HEK293 (cell line): ENCODE measurements at regions not wholly inside any gene's neighbourhood (a gene's known extent, or its start where the extent isn't known, plus 50 kb on each side); places are given as distances from the start of the nearest gene placed in this dataset.

ENCODE experiments used
- CTCF ChIA-PET: fragments of 350-600 bp; formaldehyde crosslinking; extraction: SDS; loops from one replicate; lab custom pipeline; 2021; ENCODE audit warnings: antibody characterized with exemption; lab: Yijun Ruan, JAX
- POLR2A ChIA-PET: fragments of 300-600 bp; formaldehyde crosslinking; extraction: SDS; loops from one replicate; lab custom pipeline; 2020; ENCODE audit warnings: antibody characterized with exemption, inconsistent platforms; lab: Yijun Ruan, JAX
- H3K27ac ChIP-seq: fragments of 200-500 bp; sonication (Bioruptor generic); 2 replicates; pipeline ENCODE4 v1.5.1; 2014; ENCODE audit warnings: low read depth, low read length, control low read depth, inconsistent platforms; ENCODE audit errors: extremely low read depth
- H3K36me3 ChIP-seq, 2 experiments: fragments of 200-500 bp in 1 of 2; sonication (Bioruptor generic) in 1 of 2; 1 replicate in 1 of 2; 2 replicates in 1 of 2; pipeline ENCODE4 v1.5.1; 2014 to 2017; ENCODE audit warnings: inconsistent platforms in 2 of 2, low read length in 2 of 2; ENCODE audit not compliant: control insufficient read depth in 2 of 2, insufficient read depth in 1 of 2
- H3K4me1 ChIP-seq: fragments of 200-500 bp; sonication (Bioruptor generic); 2 replicates; pipeline ENCODE4 v1.5.1; 2014; ENCODE audit warnings: mild to moderate bottlenecking, low read length, inconsistent platforms; ENCODE audit not compliant: control insufficient read depth, insufficient read depth
- H3K4me3 ChIP-seq: 2 replicates; pipeline ENCODE4 v1.5.1; 2011; ENCODE audit warnings: low read depth, mild to moderate bottlenecking, control low read depth, low read length, moderate library complexity
- H3K9me3 ChIP-seq: fragments of 200-500 bp; sonication (Bioruptor generic); 2 replicates; pipeline ENCODE4 v1.5.1; 2014; ENCODE audit warnings: low read depth, low read length, inconsistent platforms; ENCODE audit not compliant: control insufficient read depth, insufficient read depth
- HOXD13 ChIP-seq: sonication (generic); formaldehyde crosslinking; IDR thresholded peaks from 2 replicates; pipeline ENCODE4 v1.8.0; 2022; ENCODE audit warnings: missing genetic modification reagents, borderline replicate concordance
- KLF16 ChIP-seq: fragments of 450-650 bp; formaldehyde crosslinking; IDR thresholded peaks from 2 replicates; pipeline ENCODE4 v1.5.1; 2017; ENCODE audit warnings: missing biosample characterization, missing genetic modification characterization
- REPIN1 ChIP-seq: fragments of 450-650 bp; formaldehyde crosslinking; IDR thresholded peaks from 2 replicates; pipeline ENCODE4 v1.5.1; 2017; ENCODE audit warnings: missing biosample characterization, missing genetic modification characterization, low read depth
- SALL2 ChIP-seq: fragments of 450-650 bp; formaldehyde crosslinking; IDR thresholded peaks from 2 replicates; pipeline ENCODE4 v1.5.0; 2017; ENCODE audit warnings: missing biosample characterization, mild to moderate bottlenecking, missing genetic modification characterization, borderline replicate concordance
- SCRT1 ChIP-seq: fragments of 450-650 bp; formaldehyde crosslinking; IDR thresholded peaks from 2 replicates; pipeline ENCODE4 v1.5.1; 2016; ENCODE audit warnings: missing biosample characterization, missing genetic modification characterization, borderline replicate concordance
- SCRT2 ChIP-seq: fragments of 450-650 bp; formaldehyde crosslinking; IDR thresholded peaks from 2 replicates; pipeline ENCODE4 v1.5.1; 2016; ENCODE audit warnings: missing biosample characterization, missing genetic modification characterization
- ZBTB21 ChIP-seq: fragments of 450-650 bp; formaldehyde crosslinking; IDR thresholded peaks from 2 replicates; pipeline ENCODE4 v1.5.1; 2017; ENCODE audit warnings: missing biosample characterization, missing genetic modification characterization
- ZNF112 ChIP-seq: fragments of 450-650 bp; formaldehyde crosslinking; IDR thresholded peaks from 2 replicates; pipeline ENCODE4 v1.5.0; 2017; ENCODE audit warnings: missing biosample characterization, missing genetic modification characterization
- ZNF16 ChIP-seq: fragments of 450-650 bp; formaldehyde crosslinking; IDR thresholded peaks from 2 replicates; pipeline ENCODE4 v1.5.1; 2016; ENCODE audit warnings: low read depth, missing biosample characterization, missing genetic modification characterization
- ZNF239 ChIP-seq: fragments of 450-650 bp; formaldehyde crosslinking; IDR thresholded peaks from 2 replicates; pipeline ENCODE4 v1.5.1; 2016; ENCODE audit warnings: missing biosample characterization, missing genetic modification characterization
- ZNF324 ChIP-seq: fragments of 450-650 bp; formaldehyde crosslinking; IDR thresholded peaks from 2 replicates; pipeline ENCODE4 v1.5.1; 2016; ENCODE audit warnings: missing biosample characterization, missing genetic modification characterization
- ZNF354C ChIP-seq: fragments of 450-650 bp; formaldehyde crosslinking; IDR thresholded peaks from 2 replicates; pipeline ENCODE4 v1.5.1; 2016; ENCODE audit warnings: missing biosample characterization, missing genetic modification characterization, low read depth, borderline replicate concordance
- ZNF366 ChIP-seq: fragments of 450-650 bp; formaldehyde crosslinking; conservative IDR thresholded peaks from 2 replicates; pipeline ENCODE4 v1.5.1; 2016; ENCODE audit warnings: missing biosample characterization, missing genetic modification characterization
- ZNF398 ChIP-seq: fragments of 450-650 bp; formaldehyde crosslinking; IDR thresholded peaks from 2 replicates; pipeline ENCODE4 v1.5.1; 2017; ENCODE audit warnings: missing biosample characterization, missing genetic modification characterization
- ZNF426 ChIP-seq: fragments of 450-650 bp; formaldehyde crosslinking; IDR thresholded peaks from 2 replicates; pipeline ENCODE4 v1.5.1; 2017; ENCODE audit warnings: missing biosample characterization, missing genetic modification characterization, mild to moderate bottlenecking, inconsistent platforms, moderate library complexity
- ZNF548 ChIP-seq: fragments of 450-650 bp; formaldehyde crosslinking; IDR thresholded peaks from 2 replicates; pipeline ENCODE4 v1.5.1; 2016; ENCODE audit warnings: missing biosample characterization, missing genetic modification characterization
- ZNF558 ChIP-seq: fragments of 450-650 bp; formaldehyde crosslinking; IDR thresholded peaks from 2 replicates; pipeline ENCODE4 v1.5.1; 2016; ENCODE audit warnings: missing biosample characterization, missing genetic modification characterization
- ZNF585B ChIP-seq: fragments of 450-650 bp; formaldehyde crosslinking; IDR thresholded peaks from 2 replicates; pipeline ENCODE4 v1.5.1; 2016; ENCODE audit warnings: missing biosample characterization, missing genetic modification characterization
- ZNF600 ChIP-seq: fragments of 450-650 bp; formaldehyde crosslinking; IDR thresholded peaks from 2 replicates; pipeline ENCODE4 v1.5.1; 2016; ENCODE audit warnings: missing biosample characterization, missing genetic modification characterization
- ZNF707 ChIP-seq: fragments of 450-650 bp; formaldehyde crosslinking; IDR thresholded peaks from 2 replicates; pipeline ENCODE4 v1.5.1; 2016; ENCODE audit warnings: missing biosample characterization, missing genetic modification characterization
- ZNF76 ChIP-seq: fragments of 450-650 bp; formaldehyde crosslinking; IDR thresholded peaks from 2 replicates; pipeline ENCODE4; 2016; ENCODE audit warnings: low read depth, missing biosample characterization, missing genetic modification characterization, borderline replicate concordance
- ZNF785 ChIP-seq: fragments of 450-650 bp; formaldehyde crosslinking; IDR thresholded peaks from 2 replicates; pipeline ENCODE4 v1.5.1; 2016; ENCODE audit warnings: missing biosample characterization, missing genetic modification characterization
- ZNF792 ChIP-seq: fragments of 450-650 bp; formaldehyde crosslinking; IDR thresholded peaks from 2 replicates; pipeline ENCODE4 v1.5.1; 2016; ENCODE audit warnings: missing biosample characterization, missing genetic modification characterization
- ZNF830 ChIP-seq: fragments of 450-650 bp; IDR thresholded peaks from 2 replicates; pipeline ENCODE4 v1.5.0; 2018; ENCODE audit warnings: missing biosample characterization, missing genetic modification characterization, low read depth, mild to moderate bottlenecking, moderate library complexity
- ZSCAN18 ChIP-seq: fragments of 450-650 bp; formaldehyde crosslinking; IDR thresholded peaks from 2 replicates; pipeline ENCODE4 v1.5.1; 2016; ENCODE audit warnings: missing biosample characterization, missing genetic modification characterization
- TF ChIP-seq, protein P1 (sequence below): fragments of 450-650 bp; formaldehyde crosslinking; IDR thresholded peaks from 2 replicates; pipeline ENCODE4 v1.5.1; 2016; ENCODE audit warnings: missing biosample characterization, missing genetic modification characterization
- TF ChIP-seq, protein P2 (sequence below): fragments of 450-650 bp; formaldehyde crosslinking; IDR thresholded peaks from 2 replicates; pipeline ENCODE4 v1.5.1; 2016; ENCODE audit warnings: missing biosample characterization, missing genetic modification characterization
- TF ChIP-seq, protein P3 (sequence below): fragments of 450-650 bp; formaldehyde crosslinking; IDR thresholded peaks from 2 replicates; pipeline ENCODE4 v1.5.0; 2017; ENCODE audit warnings: missing biosample characterization, missing genetic modification characterization, borderline replicate concordance

- ChIA-PET POLR2A (no interaction called here), CTCF (interaction anchor here (2.2 to 3.0 kb wide), 2 partner anchors 9 to 45 kb away, joined by 16 read pairs; no protein-coding TSS in a partner anchor)
- TF ChIP-seq ZNF239 (tag by site-specific recombination) (no peak), ZNF785 (tag by site-specific recombination) (no peak), HOXD13 (no peak), REPIN1 (tag by site-specific recombination) (no peak), ZNF16 (tag by site-specific recombination) (no peak), SCRT2 (tag by site-specific recombination) (peak; percentile 83), ZSCAN18 (tag by site-specific recombination) (0 out of 2 replicates have a peak, but pooled peaks have one; percentile 9), ZNF558 (tag by site-specific recombination) (no peak), ZNF324 (tag by site-specific recombination) (no peak), ZNF792 (no peak), SCRT1 (peak; percentile 67), ZNF76 (tag by site-specific recombination) (no peak)
- TF ChIP-seq, protein P1, sequence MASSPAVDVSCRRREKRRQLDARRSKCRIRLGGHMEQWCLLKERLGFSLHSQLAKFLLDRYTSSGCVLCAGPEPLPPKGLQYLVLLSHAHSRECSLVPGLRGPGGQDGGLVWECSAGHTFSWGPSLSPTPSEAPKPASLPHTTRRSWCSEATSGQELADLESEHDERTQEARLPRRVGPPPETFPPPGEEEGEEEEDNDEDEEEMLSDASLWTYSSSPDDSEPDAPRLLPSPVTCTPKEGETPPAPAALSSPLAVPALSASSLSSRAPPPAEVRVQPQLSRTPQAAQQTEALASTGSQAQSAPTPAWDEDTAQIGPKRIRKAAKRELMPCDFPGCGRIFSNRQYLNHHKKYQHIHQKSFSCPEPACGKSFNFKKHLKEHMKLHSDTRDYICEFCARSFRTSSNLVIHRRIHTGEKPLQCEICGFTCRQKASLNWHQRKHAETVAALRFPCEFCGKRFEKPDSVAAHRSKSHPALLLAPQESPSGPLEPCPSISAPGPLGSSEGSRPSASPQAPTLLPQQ (tag by site-specific recombination): no peak
- Histone ChIP-seq H3K4me3 (no peak overlapping the region), H3K4me1 (no peaks in the 10 kb centered on the region), H3K27ac (no peak overlapping the region), H3K9me3 (no peaks in the 10 kb centered on the region; the same call in 1 of the 2 replicates), H3K36me3 (no peaks in the 10 kb centered on the region; a peak in 1 of 3 replicates)
These were observed 121.0 kb upstream of the LSM14A start for GRCh38 chr19:34051255-34051654.

DNA sequence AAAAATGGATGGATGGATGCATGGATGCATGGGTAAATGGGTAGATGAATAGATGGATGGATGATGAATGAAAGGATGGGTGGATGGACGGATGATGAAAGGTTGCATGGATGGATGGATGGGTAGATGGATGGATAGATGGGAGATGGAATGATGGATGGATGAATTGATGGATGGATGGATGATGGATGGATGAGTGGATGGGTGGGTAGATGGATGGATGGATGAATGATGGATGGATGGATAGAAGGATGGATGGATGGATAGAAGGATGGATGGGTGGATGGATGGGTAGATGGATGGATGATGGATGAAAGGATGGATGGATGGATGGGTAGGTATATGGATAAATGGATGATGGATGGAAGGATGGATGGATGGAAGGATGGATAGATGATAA, 115.1 kb upstream of the LSM14A start:
- Histone ChIP-seq H3K4me3 (no peak overlapping the region), H3K27ac (no peak overlapping the region), H3K36me3 (no peaks in the 10 kb centered on the region), H3K4me1 (no peaks in the 10 kb centered on the region), H3K9me3 (no peaks in the 10 kb centered on the region; the same call in 1 of the 2 replicates)
- CTCF ChIA-PET: interaction anchor here (1.0 kb wide), 1 partner anchor 15 kb away, joined by 8 read pairs; no protein-coding TSS in a partner anchor
- POLR2A ChIA-PET: no interaction called here
- TF ChIP-seq SALL2: 0 out of 2 replicates have a peak, but pooled peaks have one; percentile 26
- TF ChIP-seq, protein P2, sequence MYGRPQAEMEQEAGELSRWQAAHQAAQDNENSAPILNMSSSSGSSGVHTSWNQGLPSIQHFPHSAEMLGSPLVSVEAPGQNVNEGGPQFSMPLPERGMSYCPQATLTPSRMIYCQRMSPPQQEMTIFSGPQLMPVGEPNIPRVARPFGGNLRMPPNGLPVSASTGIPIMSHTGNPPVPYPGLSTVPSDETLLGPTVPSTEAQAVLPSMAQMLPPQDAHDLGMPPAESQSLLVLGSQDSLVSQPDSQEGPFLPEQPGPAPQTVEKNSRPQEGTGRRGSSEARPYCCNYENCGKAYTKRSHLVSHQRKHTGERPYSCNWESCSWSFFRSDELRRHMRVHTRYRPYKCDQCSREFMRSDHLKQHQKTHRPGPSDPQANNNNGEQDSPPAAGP (tag by site-specific recombination): no peak
- TF ChIP-seq, protein P3, sequence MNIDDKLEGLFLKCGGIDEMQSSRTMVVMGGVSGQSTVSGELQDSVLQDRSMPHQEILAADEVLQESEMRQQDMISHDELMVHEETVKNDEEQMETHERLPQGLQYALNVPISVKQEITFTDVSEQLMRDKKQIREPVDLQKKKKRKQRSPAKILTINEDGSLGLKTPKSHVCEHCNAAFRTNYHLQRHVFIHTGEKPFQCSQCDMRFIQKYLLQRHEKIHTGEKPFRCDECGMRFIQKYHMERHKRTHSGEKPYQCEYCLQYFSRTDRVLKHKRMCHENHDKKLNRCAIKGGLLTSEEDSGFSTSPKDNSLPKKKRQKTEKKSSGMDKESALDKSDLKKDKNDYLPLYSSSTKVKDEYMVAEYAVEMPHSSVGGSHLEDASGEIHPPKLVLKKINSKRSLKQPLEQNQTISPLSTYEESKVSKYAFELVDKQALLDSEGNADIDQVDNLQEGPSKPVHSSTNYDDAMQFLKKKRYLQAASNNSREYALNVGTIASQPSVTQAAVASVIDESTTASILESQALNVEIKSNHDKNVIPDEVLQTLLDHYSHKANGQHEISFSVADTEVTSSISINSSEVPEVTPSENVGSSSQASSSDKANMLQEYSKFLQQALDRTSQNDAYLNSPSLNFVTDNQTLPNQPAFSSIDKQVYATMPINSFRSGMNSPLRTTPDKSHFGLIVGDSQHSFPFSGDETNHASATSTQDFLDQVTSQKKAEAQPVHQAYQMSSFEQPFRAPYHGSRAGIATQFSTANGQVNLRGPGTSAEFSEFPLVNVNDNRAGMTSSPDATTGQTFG: peak; percentile 92; the same call in 1 of the 2 replicates
- TF ChIP-seq ZNF398: 0 out of 2 replicates have a peak, but pooled peaks have one; percentile 8
- TF ChIP-seq KLF16 (tag by site-specific recombination): peak; percentile 23; the same call in 1 of the 2 replicates
- peak; percentile 59; the same call in 1 of the 2 replicates for TF ChIP-seq ZNF112 (tag by site-specific recombination)
- TF ChIP-seq ZNF600 (tag by site-specific recombination): no peak
- TF ChIP-seq ZNF354C (tag by site-specific recombination): 0 out of 2 replicates have a peak, but pooled peaks have one; percentile 49
- TF ChIP-seq ZNF548 (tag by site-specific recombination): peak; percentile 60
- no peak for TF ChIP-seq ZBTB21 (tag by site-specific recombination)
- peak; percentile 100 for TF ChIP-seq ZNF366 (tag by site-specific recombination)
- TF ChIP-seq ZNF585B (tag by site-specific recombination): no peak
- no peak for TF ChIP-seq ZNF426
- TF ChIP-seq ZNF830 (tag by site-specific recombination): no peak
- peak; percentile 4; the same call in 1 of the 2 replicates for TF ChIP-seq ZNF707 (tag by site-specific recombination)
